GM19043 (cell line): ENCODE measurements at regions not wholly inside any gene's neighbourhood (a gene's known extent, or its start where the extent isn't known, plus 50 kb on each side); places are given as distances from the start of the nearest gene placed in this dataset.
"Not testable (repeated sequence)": the region's sequence is repeated elsewhere in the genome, so short reads cannot be mapped to it uniquely, and the experiment has no call there.

Experiments
- ATAC-seq: cut with Tn5 transposase; IDR thresholded peaks from one replicate; pipeline ENCODE4 v1.9.1; 2021; ENCODE audit warnings: low read depth; ENCODE audit not compliant: unreplicated experiment

DNA sequence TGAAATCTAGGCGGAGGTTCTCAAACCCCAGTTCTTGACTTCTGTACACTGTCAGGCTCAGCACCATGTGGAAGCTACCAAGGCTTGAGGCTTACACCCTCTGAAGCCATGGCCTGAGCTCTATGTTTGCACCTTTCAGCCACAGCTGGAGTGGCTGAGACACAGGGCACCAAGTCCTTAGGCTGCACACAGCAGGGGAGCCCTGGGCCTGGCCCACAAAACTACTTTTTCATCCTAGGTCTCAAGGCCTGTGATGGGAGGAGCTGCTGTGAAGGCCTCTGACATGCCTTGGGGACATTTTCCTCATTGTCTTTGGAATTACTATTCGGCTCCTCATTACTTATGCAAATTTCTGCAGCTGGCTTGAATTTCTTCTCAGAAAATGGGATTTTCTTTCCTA, 503.2 kb upstream of the PCDH20 start:
- no peak for ATAC-seq

GRCh38 chr13:61916483-61916882, 500.8 kb upstream of the PCDH20 start:
- ATAC-seq = no peak

GRCh38 chr13:61913183-61913582, 497.5 kb upstream of the PCDH20 start:
- no peak for ATAC-seq

DNA sequence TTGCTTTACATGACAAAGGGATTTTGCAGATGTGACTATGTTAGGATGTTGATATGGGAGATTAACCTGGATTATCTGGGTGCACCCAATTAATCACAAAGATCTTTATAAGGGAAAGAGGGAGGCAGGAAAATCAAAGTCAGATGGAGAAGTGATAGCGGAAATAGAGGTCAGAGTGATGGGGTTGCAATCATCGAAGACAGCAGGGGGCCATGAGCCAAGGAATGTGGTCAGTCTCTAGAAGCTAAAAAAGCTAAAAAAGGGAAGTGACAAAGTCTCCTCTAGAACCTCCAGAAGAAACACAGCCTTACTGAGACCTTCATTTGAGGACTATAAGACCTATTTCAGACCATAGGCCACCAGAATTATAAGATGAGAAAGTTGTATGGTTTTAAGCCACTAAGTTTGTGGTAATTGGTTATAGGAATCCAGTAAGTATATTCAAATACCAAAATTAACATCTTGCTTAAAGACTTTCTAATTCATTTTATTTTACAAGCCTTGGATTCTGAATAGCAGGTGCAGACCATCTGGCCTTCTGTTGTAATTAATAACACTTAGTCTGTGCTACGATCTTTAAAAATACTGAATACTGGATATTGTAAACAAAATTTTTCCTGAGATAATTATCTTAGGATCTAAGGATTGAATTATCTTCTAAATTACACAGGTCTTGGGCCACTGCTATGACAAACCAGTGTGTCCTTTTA, 493.4 kb upstream of the PCDH20 start:
- no peak for ATAC-seq

GRCh38 chr13:61905054-61905453, 489.4 kb upstream of the PCDH20 start:
- no peak for ATAC-seq

DNA sequence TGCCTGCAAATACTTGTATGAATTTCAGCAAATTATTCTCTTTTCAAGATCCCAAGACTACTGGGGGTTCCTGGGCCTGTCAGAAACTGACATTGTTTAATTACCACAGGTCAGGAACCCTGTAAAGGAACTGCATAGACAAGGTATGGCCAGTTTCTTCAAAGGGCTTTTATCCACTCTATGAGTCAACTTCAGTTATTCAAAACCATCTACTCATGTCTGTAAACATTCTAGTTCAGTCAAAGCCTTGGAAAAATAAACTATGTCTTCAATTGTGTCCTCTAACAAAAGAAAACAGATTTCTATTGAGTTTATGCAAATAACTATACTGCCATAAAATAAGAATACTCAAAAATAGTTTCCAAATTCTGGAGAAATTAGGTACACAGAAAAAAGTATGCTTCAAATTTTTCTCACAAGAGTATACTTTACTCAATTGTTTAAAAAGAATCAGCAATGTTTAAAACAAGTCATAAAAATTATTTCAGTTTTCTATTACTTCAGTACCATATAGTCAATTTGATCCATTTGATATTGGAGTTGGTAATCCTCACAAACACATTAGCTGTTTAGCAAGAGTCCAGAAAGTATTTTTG, 486.4 kb upstream of the PCDH20 start:
- no peak for ATAC-seq

- ATAC-seq = no peak
Observed at GRCh38 chr13:61900033-61900432, 484.4 kb upstream of the PCDH20 start.

- no peak for ATAC-seq
Observed at GRCh38 chr13:61898207-61898606, 482.6 kb upstream of the PCDH20 start.

- ATAC-seq = no peak
Observed at GRCh38 chr13:61891401-61891800, 475.8 kb upstream of the PCDH20 start.

- no peak for ATAC-seq
Observed at GRCh38 chr13:61884830-61885229, 469.2 kb upstream of the PCDH20 start.

DNA sequence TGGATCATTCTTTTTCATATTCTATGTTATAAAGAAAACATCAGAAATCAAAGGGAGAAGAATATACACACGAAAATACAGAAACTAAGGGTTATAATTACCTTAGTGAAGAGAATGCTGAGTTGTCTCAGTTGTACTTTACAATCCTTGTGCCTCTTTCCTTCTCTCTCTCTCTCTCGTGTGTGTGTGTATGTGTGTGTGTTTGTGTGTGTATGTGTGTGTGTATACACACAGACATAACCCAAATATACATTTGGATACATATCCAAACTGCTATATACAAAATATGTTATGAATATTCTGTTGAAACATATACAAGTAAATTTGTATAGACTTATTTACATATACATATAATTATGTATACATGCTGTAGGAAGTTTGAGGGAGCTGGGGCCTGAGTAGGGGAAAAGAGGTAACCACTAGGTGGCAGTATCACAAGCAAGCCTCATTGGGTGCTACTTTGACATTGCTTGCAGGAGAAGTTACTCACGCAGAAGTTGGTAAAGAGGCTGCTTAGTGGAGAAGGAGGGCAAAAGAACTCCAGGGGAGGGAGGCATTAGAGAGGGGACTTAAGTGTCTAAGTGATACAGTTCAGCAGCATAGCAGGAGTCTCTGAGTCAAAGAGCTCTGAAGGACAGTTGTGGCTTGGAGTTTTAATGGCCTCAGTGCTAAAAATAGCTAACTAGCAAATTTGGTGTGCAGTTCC, 465.1 kb upstream of the PCDH20 start:
- ATAC-seq = no peak

DNA sequence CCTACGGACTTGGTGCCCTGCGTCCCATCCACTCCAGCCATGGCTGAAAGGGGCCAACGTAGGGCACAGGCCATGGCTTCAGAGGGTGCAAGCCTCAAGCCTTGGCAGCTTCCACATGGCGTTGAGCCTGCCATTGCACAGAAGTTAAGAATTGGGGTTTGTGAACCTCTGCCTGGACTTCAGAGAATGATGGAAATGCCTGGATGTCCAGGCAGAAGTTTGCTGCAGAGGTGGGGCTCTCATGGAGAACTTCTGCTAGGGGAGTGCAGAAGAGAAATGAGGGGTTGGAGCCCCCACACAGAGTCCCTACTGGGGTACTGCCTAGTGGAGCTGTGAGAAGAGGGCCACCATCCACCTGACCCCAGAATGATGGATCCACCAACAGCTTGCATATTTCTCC, 462.9 kb upstream of the PCDH20 start:
- ATAC-seq = not testable (repeated sequence)

- ATAC-seq = no peak
Observed at GRCh38 chr13:61874970-61875579, 459.4 kb upstream of the PCDH20 start.

DNA sequence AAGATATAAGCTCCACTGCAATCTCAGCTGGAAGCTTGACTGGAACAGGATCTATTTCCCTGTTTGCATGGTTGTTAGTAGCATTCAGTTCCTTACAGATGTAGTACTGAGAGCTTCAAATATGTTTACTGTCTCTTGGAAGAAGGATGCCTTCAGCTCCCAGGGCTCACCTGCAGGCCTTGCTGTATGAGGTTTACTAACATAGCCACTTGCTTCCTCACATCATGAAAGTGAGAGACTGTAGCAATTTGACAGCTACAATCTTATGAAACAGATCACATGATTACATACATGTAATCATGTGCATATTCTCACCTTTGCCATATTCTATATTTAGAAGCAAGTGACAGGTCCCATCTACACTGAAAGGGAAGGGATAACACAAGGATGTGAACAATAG, 458.1 kb upstream of the PCDH20 start:
- no peak for ATAC-seq

DNA sequence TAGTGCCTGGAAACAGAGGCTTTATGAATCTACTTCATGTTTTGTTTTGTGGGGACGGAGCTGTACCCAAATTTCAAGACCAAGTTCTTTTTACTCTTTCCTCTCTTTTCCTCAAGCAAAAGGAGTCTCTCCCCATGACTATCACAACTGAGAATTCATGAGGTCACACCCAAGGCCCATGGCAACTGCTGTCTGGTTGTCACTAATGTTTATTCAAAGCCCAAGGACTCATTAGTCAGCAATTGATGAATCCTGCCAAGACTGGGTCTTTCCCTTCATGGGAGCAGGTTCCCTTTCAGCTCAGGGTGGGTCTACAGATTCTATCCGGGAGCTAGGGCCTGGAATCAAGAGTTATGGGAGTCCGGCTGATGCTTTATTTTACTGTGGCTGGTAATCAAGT, 441.5 kb upstream of the PCDH20 start:
- ATAC-seq = no peak

DNA sequence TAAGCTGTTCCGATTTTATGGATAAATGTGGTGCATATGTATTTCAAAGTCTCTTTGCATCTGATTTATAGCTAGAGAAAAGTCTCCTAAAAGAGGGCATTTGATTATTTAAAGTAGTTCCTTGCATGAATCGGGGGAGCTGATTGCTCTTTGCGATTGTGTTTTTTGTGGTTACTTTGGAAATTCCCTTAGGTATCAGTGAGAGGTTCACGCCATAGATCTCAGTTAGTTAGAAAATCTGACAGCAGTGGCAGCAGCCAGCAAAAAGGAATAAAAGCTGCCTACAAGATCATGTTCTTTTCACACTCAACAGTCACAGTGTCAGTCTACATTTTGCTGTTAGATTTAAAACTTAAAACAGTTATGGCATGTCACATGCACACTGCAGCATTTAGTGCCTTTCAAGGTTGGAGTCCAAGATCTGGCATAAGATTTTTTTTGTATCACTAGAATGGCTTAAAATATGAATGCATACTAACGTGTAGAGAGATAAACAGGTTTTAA, 436.5 kb upstream of the PCDH20 start:
- no peak for ATAC-seq

- ATAC-seq = no peak
Observed at GRCh38 chr13:61850794-61851193, 435.1 kb upstream of the PCDH20 start.

- no peak for ATAC-seq
Observed at GRCh38 chr13:61838568-61838967, 422.9 kb upstream of the PCDH20 start.

DNA sequence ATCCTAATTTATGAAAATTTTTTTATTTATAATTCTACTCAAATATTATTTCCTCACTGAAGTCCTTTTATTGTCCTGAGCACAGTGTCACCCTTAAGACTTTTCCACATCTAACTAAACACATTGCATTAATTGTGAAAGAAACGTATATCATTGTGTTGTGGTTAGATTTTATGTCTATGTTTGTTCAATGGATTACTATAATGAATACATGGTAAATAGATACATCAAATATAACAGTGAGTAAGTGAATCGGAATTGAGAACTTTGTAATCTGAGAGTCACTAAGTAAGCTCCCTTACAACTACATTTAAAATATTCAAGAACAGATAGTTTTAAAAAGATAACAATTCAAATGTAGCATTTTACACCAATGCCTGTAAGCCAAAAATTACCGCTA, 417.6 kb upstream of the PCDH20 start:
- ATAC-seq = no peak

- no peak for ATAC-seq
Observed at GRCh38 chr13:61831026-61831425, 415.4 kb upstream of the PCDH20 start.

GRCh38 chr13:61830475-61830874, 414.8 kb upstream of the PCDH20 start:
- ATAC-seq = no peak
